H1 (cell line): ENCODE measurements at regions not wholly inside any gene's neighbourhood (a gene's known extent, or its start where the extent isn't known, plus 50 kb on each side); places are given as distances from the start of the nearest gene placed in this dataset.

Source experiments
- CTCF ChIA-PET: fragments of 300-600 bp; sonication (Branson Sonifier 250); formaldehyde crosslinking; loops from one replicate; lab custom pipeline; 2021; ENCODE audit not compliant: partially characterized antibody; lab: Charles Lee
- POLR2A ChIA-PET: fragments of 300-600 bp; sonication (Branson Sonifier 250); formaldehyde crosslinking; loops from one replicate; lab custom pipeline; 2021; ENCODE audit warnings: inconsistent platforms; ENCODE audit not compliant: partially characterized antibody; lab: Charles Lee
- DNase-seq, 2 experiments: peaks; one replicate each; pipeline versions ENCODE4 v3.0.0 to v3.0.0-alpha.2; 2010 to 2022; ENCODE audit warnings: low spot score in 2 of 2, low read depth in 1 of 2, mixed read lengths in 1 of 2
- FAIRE-seq: peaks from 2 replicates; lab custom pipeline; 2011; peaks lifted over from hg19 to GRCh38; lab: Jason Lieb, UNC
- H2AFZ ChIP-seq: 2 replicates; pipeline ENCODE4 v1.8.1; 2012; ENCODE audit warnings: low read length, inconsistent platforms
- H2AK5ac ChIP-seq: 2 replicates; pipeline ENCODE4 v1.6.1; 2013; ENCODE audit warnings: low read depth, low read length
- H2BK120ac ChIP-seq: replicated peaks from 2 replicates; pipeline ENCODE3; 2013; ENCODE audit warnings: low read depth, low read length, inconsistent platforms
- H2BK12ac ChIP-seq: 2 replicates; pipeline ENCODE4 v1.6.1; 2013; ENCODE audit warnings: low read depth, low read length
- H2BK15ac ChIP-seq: 2 replicates; pipeline ENCODE4 v1.6.1; 2013; ENCODE audit warnings: low read length
- H2BK20ac ChIP-seq: 2 replicates; pipeline ENCODE4 v1.6.1; 2013; ENCODE audit warnings: low read length
- H2BK5ac ChIP-seq: 2 replicates; pipeline ENCODE4 v1.6.1; 2013; ENCODE audit warnings: low read depth, low read length
- H3K14ac ChIP-seq: 2 replicates; pipeline ENCODE4 v1.6.1; 2013; ENCODE audit warnings: inconsistent platforms; ENCODE audit not compliant: insufficient read length
- H3K18ac ChIP-seq: 2 replicates; pipeline ENCODE4 v1.6.1; 2013; ENCODE audit warnings: low read length; ENCODE audit errors: extremely low read depth
- H3K23ac ChIP-seq: 2 replicates; pipeline ENCODE4 v1.6.1; 2013; ENCODE audit warnings: inconsistent platforms; ENCODE audit not compliant: insufficient read length
- H3K23me2 ChIP-seq: 2 replicates; pipeline ENCODE4 v1.6.1; 2013; ENCODE audit warnings: low read depth, low read length
- H3K27ac ChIP-seq: 2 replicates; pipeline ENCODE4 v1.6.1; 2011; ENCODE audit warnings: low read depth, low read length, inconsistent platforms
- H3K27me3 ChIP-seq, 4 experiments: replicated peaks in 1 of 4; 1 replicate in 1 of 4; 2 replicates in 3 of 4; pipeline versions ENCODE4 v1.6.1 to v1.8.1; 2011 to 2013; ENCODE audit warnings: low read length in 3 of 4, mild to moderate bottlenecking in 3 of 4, inconsistent platforms in 2 of 4, mixed read lengths in 2 of 4, moderate library complexity in 1 of 4; ENCODE audit not compliant: control insufficient read depth in 3 of 4, insufficient read depth in 3 of 4; ENCODE audit errors: extremely low read depth in 1 of 4
- H3K36me3 ChIP-seq, 4 experiments: 2 replicates each; pipeline versions ENCODE4 v1.6.1 to v1.8.1; 2011 to 2013; ENCODE audit warnings: mild to moderate bottlenecking in 4 of 4, low read length in 3 of 4, moderate library complexity in 2 of 4, control low read depth in 1 of 4, inconsistent platforms in 1 of 4; ENCODE audit not compliant: insufficient read depth in 4 of 4, control insufficient read depth in 2 of 4
- H3K4ac ChIP-seq: replicated peaks from 2 replicates; pipeline ENCODE3; 2013; ENCODE audit warnings: low read length, low read depth, mixed read lengths, inconsistent platforms; ENCODE audit not compliant: insufficient read length
- H3K4me1 ChIP-seq, 4 experiments: replicated peaks in 1 of 4; 1 replicate in 1 of 4; 2 replicates in 3 of 4; pipeline versions ENCODE4 v1.6.1 to v1.8.1; 2011 to 2013; ENCODE audit warnings: low read length in 3 of 4, inconsistent platforms in 2 of 4, mixed read lengths in 1 of 4; ENCODE audit not compliant: insufficient read depth in 4 of 4, control insufficient read depth in 3 of 4
- H3K4me2 ChIP-seq, 2 experiments: 2 replicates each; pipeline versions ENCODE4 v1.6.1 to v1.8.1; 2011 to 2013; ENCODE audit warnings: low read depth in 2 of 2, low read length in 2 of 2, control low read depth in 1 of 2, inconsistent platforms in 1 of 2, mild to moderate bottlenecking in 1 of 2; ENCODE audit not compliant: insufficient read depth in 1 of 2
- H3K4me3 ChIP-seq, 4 experiments: fragments of 200-600, 300-600 bp in 1 of 4; sonication (generic), shearing (Covaris generic), sonication (Bioruptor Twin) in 1 of 4; 2 replicates each; pipeline versions ENCODE4 v1.5.1 to v1.8.1; 2011 to 2016; ENCODE audit warnings: low read length in 4 of 4, low read depth in 3 of 4, control low read depth in 2 of 4, inconsistent platforms in 2 of 4, mild to moderate bottlenecking in 2 of 4, mixed read lengths in 1 of 4, moderate library complexity in 1 of 4; ENCODE audit not compliant: insufficient read depth in 2 of 4; ENCODE audit errors: extremely low read depth in 1 of 4
- H3K56ac ChIP-seq: replicated peaks from 2 replicates; pipeline ENCODE3; 2013; ENCODE audit warnings: low read depth, mild to moderate bottlenecking, mixed read lengths, low read length, inconsistent platforms; ENCODE audit not compliant: insufficient read length
- H3K79me1 ChIP-seq: 2 replicates; pipeline ENCODE4 v1.6.1; 2013; ENCODE audit warnings: low read depth, low read length, control low read depth
- H3K79me2 ChIP-seq, 2 experiments: 2 replicates each; pipeline versions ENCODE4 v1.6.1 to v1.8.1; 2012 to 2013; ENCODE audit warnings: low read length in 2 of 2, mild to moderate bottlenecking in 2 of 2, inconsistent platforms in 1 of 2; ENCODE audit not compliant: insufficient read depth in 2 of 2, control insufficient read depth in 1 of 2
- H3K9ac ChIP-seq, 4 experiments: replicated peaks in 1 of 4; 1 replicate in 1 of 4; 2 replicates in 3 of 4; pipeline versions ENCODE4 v1.6.1 to v1.8.1; 2011 to 2013; ENCODE audit warnings: low read depth in 3 of 4, low read length in 3 of 4, control low read depth in 2 of 4, mild to moderate bottlenecking in 2 of 4, moderate library complexity in 2 of 4, inconsistent platforms in 1 of 4; ENCODE audit errors: extremely low read depth in 1 of 4
- H3K9me3 ChIP-seq, 2 experiments: 2 replicates each; pipeline versions ENCODE4 v1.6.1 to v1.8.1; 2012 to 2013; ENCODE audit warnings: mild to moderate bottlenecking in 2 of 2, moderate library complexity in 2 of 2, control low read depth in 1 of 2, inconsistent platforms in 1 of 2, low read depth in 1 of 2, low read length in 1 of 2, mixed read lengths in 1 of 2; ENCODE audit not compliant: insufficient read depth in 2 of 2
- H4K20me1 ChIP-seq, 2 experiments: replicated peaks in 1 of 2; 2 replicates each; pipeline versions ENCODE3 to v1.8.1; 2011 to 2013; ENCODE audit warnings: inconsistent platforms in 2 of 2, low read length in 2 of 2, mild to moderate bottlenecking in 1 of 2; ENCODE audit not compliant: insufficient read depth in 2 of 2, control insufficient read depth in 1 of 2
- H4K5ac ChIP-seq: 2 replicates; pipeline ENCODE4 v1.6.1; 2013; ENCODE audit warnings: low read length, low read depth, mixed read lengths, inconsistent platforms; ENCODE audit not compliant: insufficient read length
- H4K8ac ChIP-seq: 2 replicates; pipeline ENCODE4 v1.8.0; 2013; ENCODE audit warnings: mild to moderate bottlenecking, moderate library complexity, low read length, inconsistent platforms; ENCODE audit not compliant: insufficient read depth; ENCODE audit errors: extremely low read depth
- H4K91ac ChIP-seq: replicated peaks from 2 replicates; pipeline ENCODE3; 2013; ENCODE audit warnings: low read length, mixed read lengths, inconsistent platforms; ENCODE audit not compliant: insufficient read length
- ASH2L ChIP-seq: fragments of 200-600, 300-600 bp; sonication (generic); IDR thresholded peaks from one replicate; pipeline ENCODE4 v1.7.1; 2017; ENCODE audit warnings: low read length
- CHD1 ChIP-seq: IDR thresholded peaks from 2 replicates; pipeline ENCODE4 v1.6.1; 2012; ENCODE audit warnings: low read depth, low read length, improper control_type of control experiment
- CHD2 ChIP-seq: IDR thresholded peaks from 2 replicates; pipeline ENCODE4 v1.6.1; 2012; ENCODE audit warnings: low read length, improper control_type of control experiment
- CREB1 ChIP-seq: IDR thresholded peaks from 2 replicates; pipeline ENCODE4 v1.6.1; 2012; ENCODE audit warnings: inconsistent platforms
- FOSL1 ChIP-seq: IDR thresholded peaks from 2 replicates; pipeline ENCODE4 v1.6.1; 2011; ENCODE audit warnings: mild to moderate bottlenecking, low read depth, low read length, moderate library complexity; ENCODE audit not compliant: insufficient read depth
- KDM1A ChIP-seq: fragments of 200-600, 300-600 bp; sonication (generic); IDR thresholded peaks from 2 replicates; pipeline ENCODE4 v1.7.1; 2016; ENCODE audit warnings: mild to moderate bottlenecking, low read length, borderline replicate concordance
- POLR2A ChIP-seq, 2 experiments: IDR thresholded peaks; 1 replicate in 1 of 2; 2 replicates in 1 of 2; pipeline ENCODE4 v1.6.1; 2011; ENCODE audit warnings: low read depth in 2 of 2, low read length in 2 of 2, mild to moderate bottlenecking in 2 of 2; ENCODE audit errors: control extremely low read depth in 1 of 2
- SAP30 ChIP-seq: fragments of 300-600 bp; sonication (generic); IDR thresholded peaks from 2 replicates; pipeline ENCODE4 v1.7.1; 2012; ENCODE audit warnings: low read length, moderate library complexity, mild to moderate bottlenecking, inconsistent platforms; ENCODE audit not compliant: insufficient read depth, insufficient replicate concordance
- SP1 ChIP-seq: IDR thresholded peaks from 2 replicates; pipeline ENCODE4 v1.6.1; 2011; ENCODE audit warnings: low read depth, low read length
- SRF ChIP-seq: IDR thresholded peaks from 2 replicates; pipeline ENCODE4 v1.6.1; 2011; ENCODE audit warnings: mild to moderate bottlenecking, low read depth, low read length, moderate library complexity
- TCF12 ChIP-seq: IDR thresholded peaks from 2 replicates; pipeline ENCODE4 v1.6.1; 2011; ENCODE audit warnings: low read depth, mild to moderate bottlenecking, low read length

DNA sequence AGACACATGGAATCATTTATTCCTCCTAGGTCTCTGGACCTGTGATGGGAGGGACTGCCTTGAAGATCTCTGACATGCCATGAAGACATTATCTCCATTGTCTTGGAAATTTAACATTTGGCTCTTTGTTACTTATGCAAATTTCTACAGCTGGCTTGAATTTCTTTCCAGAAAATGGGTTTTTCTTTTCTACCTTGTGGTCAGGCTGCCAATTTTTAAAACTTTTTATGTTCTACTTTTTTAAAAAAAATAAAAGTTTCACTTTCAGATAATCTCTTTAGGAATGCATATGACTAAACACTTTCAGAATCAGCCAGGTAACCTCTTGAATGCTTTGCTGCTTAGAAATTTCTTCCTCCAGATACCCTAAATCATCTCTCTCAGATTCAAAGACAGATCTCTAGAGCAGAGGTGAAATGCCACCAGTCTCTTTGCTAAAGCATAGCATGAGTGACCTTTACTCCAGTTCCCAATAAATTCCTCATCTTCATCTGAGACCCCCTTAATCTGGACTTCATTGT lies 209.6 kb downstream of the RPRM start:
- FAIRE-seq (no peak), DNase-seq (no peak)
- no peak overlapping the region; the same call in 1 of the 2 replicates for H3K18ac ChIP-seq
- H3K79me1 ChIP-seq: no peaks in the 10 kb centered on the region
- no peak for TF ChIP-seq SAP30
- TF ChIP-seq KDM1A: no peak
- TF ChIP-seq ASH2L: no peak
- no peak for TF ChIP-seq TCF12
- no peak for TF ChIP-seq CHD2
- TF ChIP-seq SRF: no peak
- TF ChIP-seq CHD1: no peak
- no peak for TF ChIP-seq SP1
- no peak for TF ChIP-seq POLR2A (IDR thresholded peaks at IDR 0.05; ENCODE audit: control extremely low read depth in 1 of 2, low read depth in 2 of 2, low read length in 2 of 2)
- no peak for TF ChIP-seq CREB1
- TF ChIP-seq FOSL1: no peak
- POLR2A ChIA-PET: no interaction called here
- H3K23me2 ChIP-seq: no peaks in the 10 kb centered on the region
- H3K27ac ChIP-seq: no peak overlapping the region
- H4K5ac ChIP-seq: no peak overlapping the region
- H4K8ac ChIP-seq: no peak overlapping the region
- no peak overlapping the region for H2BK12ac ChIP-seq
- no peak overlapping the region for H3K23ac ChIP-seq
- H2BK20ac ChIP-seq: no peak overlapping the region
- H2BK120ac ChIP-seq: no peak overlapping the region
- no peak overlapping the region for H3K14ac ChIP-seq
- H4K20me1 ChIP-seq: no peaks in the 10 kb centered on the region
- H3K56ac ChIP-seq: no peak overlapping the region
- H3K9me3 ChIP-seq: peaks cover 4 to 9% of the 10 kb centered on the region in 2 experiments
- H3K27me3 ChIP-seq: no peaks in the 10 kb centered on the region
- no peak overlapping the region for H3K4me2 ChIP-seq
- no peak overlapping the region for H2BK15ac ChIP-seq
- H3K4me1 ChIP-seq: no peaks in the 10 kb centered on the region
- no peak overlapping the region for H2AFZ ChIP-seq
- H3K4me3 ChIP-seq: no peak overlapping the region
- H2BK5ac ChIP-seq: no peak overlapping the region
- no peak overlapping the region for H3K9ac ChIP-seq
- H3K4ac ChIP-seq: no peak overlapping the region
- H3K79me2 ChIP-seq: no peaks in the 10 kb centered on the region
- no peaks in the 10 kb centered on the region for H3K36me3 ChIP-seq
- CTCF ChIA-PET: no interaction called here
- no peak overlapping the region for H2AK5ac ChIP-seq
- no peak overlapping the region for H4K91ac ChIP-seq
